ENCODE measurements at regions not wholly inside any gene's neighbourhood (a gene's known extent, or its start where the extent isn't known, plus 50 kb on each side); places are given as distances from the start of the nearest gene placed in this dataset.

DNA sequence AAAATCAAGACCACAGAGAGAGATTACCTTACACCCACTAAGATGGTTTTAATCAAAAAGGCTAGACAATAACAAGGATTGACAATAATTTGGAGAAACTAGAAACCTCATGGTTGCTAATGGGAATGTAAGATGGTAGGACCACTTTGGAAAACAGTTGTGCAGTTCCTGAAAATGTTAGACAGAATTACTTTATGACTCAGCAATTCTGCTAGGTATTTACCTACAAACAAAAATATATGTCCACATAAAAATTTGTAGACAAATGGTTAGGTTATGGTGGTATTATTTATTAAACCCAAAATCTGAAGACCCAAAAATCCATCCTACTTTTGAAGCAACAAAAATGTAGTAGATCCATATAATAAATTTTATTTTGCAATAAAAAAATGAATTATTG, 1027.0 kb upstream of the ADGRL3 start:
- TF ChIP-seq POLR2A (IDR thresholded peaks at IDR 0.05) = no peak
- TF ChIP-seq, protein P1, sequence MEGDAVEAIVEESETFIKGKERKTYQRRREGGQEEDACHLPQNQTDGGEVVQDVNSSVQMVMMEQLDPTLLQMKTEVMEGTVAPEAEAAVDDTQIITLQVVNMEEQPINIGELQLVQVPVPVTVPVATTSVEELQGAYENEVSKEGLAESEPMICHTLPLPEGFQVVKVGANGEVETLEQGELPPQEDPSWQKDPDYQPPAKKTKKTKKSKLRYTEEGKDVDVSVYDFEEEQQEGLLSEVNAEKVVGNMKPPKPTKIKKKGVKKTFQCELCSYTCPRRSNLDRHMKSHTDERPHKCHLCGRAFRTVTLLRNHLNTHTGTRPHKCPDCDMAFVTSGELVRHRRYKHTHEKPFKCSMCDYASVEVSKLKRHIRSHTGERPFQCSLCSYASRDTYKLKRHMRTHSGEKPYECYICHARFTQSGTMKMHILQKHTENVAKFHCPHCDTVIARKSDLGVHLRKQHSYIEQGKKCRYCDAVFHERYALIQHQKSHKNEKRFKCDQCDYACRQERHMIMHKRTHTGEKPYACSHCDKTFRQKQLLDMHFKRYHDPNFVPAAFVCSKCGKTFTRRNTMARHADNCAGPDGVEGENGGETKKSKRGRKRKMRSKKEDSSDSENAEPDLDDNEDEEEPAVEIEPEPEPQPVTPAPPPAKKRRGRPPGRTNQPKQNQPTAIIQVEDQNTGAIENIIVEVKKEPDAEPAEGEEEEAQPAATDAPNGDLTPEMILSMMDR (IDR thresholded peaks at IDR 0.05) = no peak

Data from heart left ventricle (tissue), 13 donors.